PC-9 (cell line): ENCODE measurements at regions not wholly inside any gene's neighbourhood (a gene's known extent, or its start where the extent isn't known, plus 50 kb on each side); places are given as distances from the start of the nearest gene placed in this dataset.

Source experiments
- EZH2 ChIP-seq: fragments of 200-600 bp; sonication (generic); IDR thresholded peaks from 2 replicates; pipeline ENCODE4 v1.8.0; 2017; ENCODE audit warnings: antibody characterized with exemption, low read depth
- TF ChIP-seq, protein P1 (sequence below): fragments of 200-600 bp; sonication (generic); conservative IDR thresholded peaks from 2 replicates; pipeline ENCODE4 v1.6.1; 2017; ENCODE audit warnings: mixed run types, antibody characterized with exemption, mild to moderate bottlenecking, moderate library complexity

DNA sequence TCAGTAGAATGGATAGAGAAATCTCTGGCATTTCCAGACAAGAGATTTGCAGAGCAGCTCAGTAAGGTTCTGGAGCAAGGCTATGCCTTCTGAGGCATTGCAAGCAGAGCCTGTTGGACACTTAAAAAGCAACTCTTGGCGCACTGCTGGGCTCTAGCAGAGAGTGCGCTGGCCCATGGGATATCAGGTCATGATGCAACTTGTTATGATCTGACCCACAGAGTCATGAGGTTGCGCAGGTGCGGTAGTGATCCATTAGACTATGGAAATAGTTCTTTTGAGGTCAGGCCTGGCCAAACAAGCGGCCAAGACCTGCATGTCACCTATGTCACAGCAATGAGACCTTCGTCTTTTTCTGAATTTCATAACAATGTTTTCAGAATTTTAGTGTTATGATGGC, 168.6 kb downstream of the TMTC3 start:
- no peak for TF ChIP-seq EZH2
- TF ChIP-seq, protein P1, sequence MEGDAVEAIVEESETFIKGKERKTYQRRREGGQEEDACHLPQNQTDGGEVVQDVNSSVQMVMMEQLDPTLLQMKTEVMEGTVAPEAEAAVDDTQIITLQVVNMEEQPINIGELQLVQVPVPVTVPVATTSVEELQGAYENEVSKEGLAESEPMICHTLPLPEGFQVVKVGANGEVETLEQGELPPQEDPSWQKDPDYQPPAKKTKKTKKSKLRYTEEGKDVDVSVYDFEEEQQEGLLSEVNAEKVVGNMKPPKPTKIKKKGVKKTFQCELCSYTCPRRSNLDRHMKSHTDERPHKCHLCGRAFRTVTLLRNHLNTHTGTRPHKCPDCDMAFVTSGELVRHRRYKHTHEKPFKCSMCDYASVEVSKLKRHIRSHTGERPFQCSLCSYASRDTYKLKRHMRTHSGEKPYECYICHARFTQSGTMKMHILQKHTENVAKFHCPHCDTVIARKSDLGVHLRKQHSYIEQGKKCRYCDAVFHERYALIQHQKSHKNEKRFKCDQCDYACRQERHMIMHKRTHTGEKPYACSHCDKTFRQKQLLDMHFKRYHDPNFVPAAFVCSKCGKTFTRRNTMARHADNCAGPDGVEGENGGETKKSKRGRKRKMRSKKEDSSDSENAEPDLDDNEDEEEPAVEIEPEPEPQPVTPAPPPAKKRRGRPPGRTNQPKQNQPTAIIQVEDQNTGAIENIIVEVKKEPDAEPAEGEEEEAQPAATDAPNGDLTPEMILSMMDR: no peak
